Lower lobe of right lung (tissue), 2 donors: ENCODE measurements at regions not wholly inside any gene's neighbourhood (a gene's known extent, or its start where the extent isn't known, plus 50 kb on each side); places are given as distances from the start of the nearest gene placed in this dataset.

ENCODE experiments used
- ATAC-seq, 2 donors: fragments of 200-7000 bp; cut with Tn5 transposase; one replicate each; pipeline ENCODE4 v1.9.1; 2020 to 2022; ENCODE audit warnings: mild to moderate bottlenecking in 2 of 2, moderate library complexity in 2 of 2
- DNase-seq: peaks from one replicate; pipeline ENCODE4 v3.0.0-alpha.2; 2020
- H3K27ac ChIP-seq: fragments of 200-600 bp; one replicate; pipeline ENCODE4 v1.8.0; 2022
- H3K27me3 ChIP-seq: fragments of 200-600 bp; one replicate; pipeline ENCODE4 v1.8.0; 2022; ENCODE audit warnings: low read depth
- H3K36me3 ChIP-seq: fragments of 200-600 bp; one replicate; pipeline ENCODE4 v1.8.0; 2022; ENCODE audit warnings: mild to moderate bottlenecking
- H3K4me1 ChIP-seq: fragments of 200-600 bp; one replicate; pipeline ENCODE4 v1.8.0; 2022
- H3K4me3 ChIP-seq: fragments of 200-600 bp; one replicate; pipeline ENCODE4 v1.8.0; 2022; ENCODE audit warnings: mild to moderate bottlenecking
- H3K9me3 ChIP-seq: fragments of 200-600 bp; one replicate; pipeline ENCODE4 v1.8.0; 2022
- intact Hi-C: fragments of 100-400 bp; cut with DNase I; formaldehyde crosslinking; loops from one replicate; pipeline ENCODE4 v1.11.0; 2022
- TF ChIP-seq, protein P1 (sequence below): fragments of 200-600 bp; IDR thresholded peaks from one replicate; pipeline ENCODE4 v1.8.0; 2022; ENCODE audit warnings: antibody characterized with exemption, mild to moderate bottlenecking
- donor health status: DM: no; HTN: yes; CAD: no; lungs with severe emphysema.

DNA sequence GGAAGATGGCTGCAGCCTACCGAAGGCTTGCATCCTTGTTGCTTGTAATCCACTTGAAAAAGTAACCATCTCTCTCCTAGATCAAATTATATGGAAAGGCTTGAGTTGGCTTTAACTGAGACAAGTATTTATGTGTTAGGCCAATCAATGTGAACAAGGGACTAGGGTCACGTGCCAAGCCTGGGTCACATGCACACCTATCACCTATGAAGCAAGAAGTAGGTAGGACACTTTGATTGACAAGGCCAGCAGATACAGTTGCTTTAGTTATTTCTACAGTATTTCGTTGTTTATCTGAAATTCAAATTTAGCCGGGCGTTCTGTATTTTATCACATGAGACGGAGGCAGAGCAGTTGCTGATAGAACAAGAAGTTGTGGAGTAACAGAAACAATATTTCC lies 212.3 kb upstream of the OTX2 start:
- TF ChIP-seq, protein P1, sequence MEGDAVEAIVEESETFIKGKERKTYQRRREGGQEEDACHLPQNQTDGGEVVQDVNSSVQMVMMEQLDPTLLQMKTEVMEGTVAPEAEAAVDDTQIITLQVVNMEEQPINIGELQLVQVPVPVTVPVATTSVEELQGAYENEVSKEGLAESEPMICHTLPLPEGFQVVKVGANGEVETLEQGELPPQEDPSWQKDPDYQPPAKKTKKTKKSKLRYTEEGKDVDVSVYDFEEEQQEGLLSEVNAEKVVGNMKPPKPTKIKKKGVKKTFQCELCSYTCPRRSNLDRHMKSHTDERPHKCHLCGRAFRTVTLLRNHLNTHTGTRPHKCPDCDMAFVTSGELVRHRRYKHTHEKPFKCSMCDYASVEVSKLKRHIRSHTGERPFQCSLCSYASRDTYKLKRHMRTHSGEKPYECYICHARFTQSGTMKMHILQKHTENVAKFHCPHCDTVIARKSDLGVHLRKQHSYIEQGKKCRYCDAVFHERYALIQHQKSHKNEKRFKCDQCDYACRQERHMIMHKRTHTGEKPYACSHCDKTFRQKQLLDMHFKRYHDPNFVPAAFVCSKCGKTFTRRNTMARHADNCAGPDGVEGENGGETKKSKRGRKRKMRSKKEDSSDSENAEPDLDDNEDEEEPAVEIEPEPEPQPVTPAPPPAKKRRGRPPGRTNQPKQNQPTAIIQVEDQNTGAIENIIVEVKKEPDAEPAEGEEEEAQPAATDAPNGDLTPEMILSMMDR = no peak
- Histone ChIP-seq H3K4me3 (no peak overlapping the region), H3K9me3 (no peaks in the 10 kb centered on the region), H3K27me3 (no peaks in the 10 kb centered on the region), H3K27ac (no peak overlapping the region), H3K36me3 (no peaks in the 10 kb centered on the region), H3K4me1 (no peaks in the 10 kb centered on the region)
- intact Hi-C loops = no loop called here
- no peak for ATAC-seq
- no peak for DNase-seq

DNA sequence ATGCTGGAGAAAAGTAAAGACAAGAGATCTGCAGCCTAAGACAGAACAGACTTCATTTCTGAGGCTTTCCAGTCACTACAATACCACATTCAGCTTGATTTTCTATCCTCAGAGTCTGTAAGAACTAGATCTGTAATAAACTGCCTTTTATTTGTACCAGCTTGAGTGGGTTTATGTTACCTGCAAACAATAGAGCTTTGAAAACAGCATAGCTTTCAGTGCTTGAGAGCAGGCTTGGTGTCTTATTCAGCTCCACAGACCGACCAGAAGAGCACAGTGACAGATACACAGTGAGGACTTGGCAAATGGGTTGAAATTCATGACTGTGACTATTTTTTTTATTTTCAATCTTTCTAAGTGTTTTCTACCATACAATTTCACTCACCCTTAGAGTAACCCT lies 207.8 kb upstream of the OTX2 start:
- Histone ChIP-seq H3K4me1 (no peaks in the 10 kb centered on the region), H3K36me3 (no peaks in the 10 kb centered on the region), H3K27me3 (no peaks in the 10 kb centered on the region), H3K27ac (no peak overlapping the region), H3K4me3 (no peak overlapping the region), H3K9me3 (peaks cover 6% of the 10 kb centered on the region)
- ATAC-seq = no peak
- TF ChIP-seq, protein P1 = no peak
- no peak for DNase-seq
- intact Hi-C loops = no loop called here

DNA sequence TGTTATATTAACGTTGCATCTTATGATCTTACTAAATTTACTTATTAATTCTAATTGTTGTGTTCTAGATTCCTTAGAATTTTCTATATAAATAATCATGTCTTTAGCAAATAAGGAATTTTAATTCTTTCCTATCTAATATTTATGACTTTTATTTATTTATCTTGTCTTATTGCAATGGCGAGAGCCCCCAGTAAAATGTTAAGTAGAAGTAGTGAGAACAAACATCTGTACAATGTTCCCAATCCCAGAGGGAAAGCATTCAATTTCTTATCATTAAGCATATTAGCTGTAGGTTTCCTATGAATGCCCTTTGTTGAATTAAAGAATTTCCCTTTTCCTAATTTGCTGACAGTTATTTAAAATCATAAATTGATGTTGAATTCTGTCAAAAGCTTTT lies 203.7 kb upstream of the OTX2 start:
- no peak overlapping the region for H3K4me3 ChIP-seq
- no peaks in the 10 kb centered on the region for H3K4me1 ChIP-seq
- no peaks in the 10 kb centered on the region for H3K36me3 ChIP-seq
- H3K27ac ChIP-seq = no peak overlapping the region
- DNase-seq = no peak
- peaks cover 17% of the 10 kb centered on the region for H3K9me3 ChIP-seq
- TF ChIP-seq, protein P1 = no peak
- no peaks in the 10 kb centered on the region for H3K27me3 ChIP-seq
- ATAC-seq = no peak
- intact Hi-C loops = no loop called here

DNA sequence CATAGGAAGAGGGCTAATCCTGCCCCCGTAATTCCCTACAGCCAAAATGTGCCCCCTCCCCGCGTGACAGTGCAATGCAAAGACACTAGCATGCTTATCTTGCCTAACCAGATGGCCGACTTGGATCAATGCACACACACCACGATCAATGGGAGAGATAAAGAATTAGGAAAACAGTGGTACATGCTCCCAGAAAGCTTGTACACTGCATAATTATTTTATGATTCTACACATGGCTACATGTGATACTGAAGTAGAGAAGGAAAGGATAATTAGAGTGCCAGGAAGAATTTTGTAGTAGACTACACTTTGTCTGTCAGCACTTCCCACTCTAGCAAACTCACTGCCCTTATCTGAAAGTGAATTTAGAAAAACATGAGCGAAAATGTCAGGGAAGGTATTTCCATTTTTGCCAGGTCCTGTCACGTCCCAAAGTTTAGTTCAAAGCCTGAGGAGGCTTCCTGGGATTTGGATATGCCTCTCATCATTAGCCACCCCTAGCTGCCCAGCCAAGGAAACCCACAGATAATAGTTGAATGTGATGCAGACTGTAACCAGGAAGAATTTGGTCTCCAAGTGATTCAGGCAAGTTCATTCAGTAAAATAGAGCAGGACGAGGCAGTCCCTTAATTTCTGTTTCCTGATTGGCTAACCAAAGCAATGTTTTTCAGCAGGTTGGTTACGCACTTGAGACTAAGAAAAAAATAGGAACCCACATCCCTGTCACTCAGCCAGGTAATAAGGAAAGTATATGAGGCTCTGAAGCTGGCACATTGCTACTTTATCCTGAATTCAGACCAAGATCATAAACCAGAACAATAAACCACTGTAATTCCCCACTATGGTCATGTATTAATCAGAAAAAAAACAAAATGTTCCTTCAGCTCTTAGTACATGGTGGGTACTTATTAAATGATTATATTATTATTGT lies 199.6 kb upstream of the OTX2 start:
- Histone ChIP-seq H3K27me3 (no peaks in the 10 kb centered on the region), H3K27ac (no peak overlapping the region)

DNA sequence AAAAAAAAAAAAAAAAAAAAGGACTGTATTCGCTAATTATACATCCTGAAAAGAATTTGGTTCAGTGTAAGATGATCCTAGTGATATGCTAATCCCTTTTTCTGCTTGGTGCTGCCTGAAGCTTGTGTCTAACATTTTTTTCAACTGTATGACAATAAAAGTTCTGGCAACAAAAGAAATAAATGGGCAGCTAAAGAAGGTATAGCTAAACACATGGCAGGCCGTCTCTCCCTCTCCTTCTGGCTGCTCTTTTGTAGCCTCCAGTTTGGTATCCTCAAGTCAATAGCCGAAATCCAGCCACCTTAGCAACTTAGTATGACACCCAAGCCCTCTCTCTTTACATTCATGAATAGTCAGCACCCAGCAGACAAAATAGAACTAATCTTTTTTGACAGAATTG lies 198.3 kb upstream of the OTX2 start:
- no peaks in the 10 kb centered on the region for H3K4me1 ChIP-seq
- no peak for ATAC-seq
- DNase-seq = no peak
- no peaks in the 10 kb centered on the region for H3K27me3 ChIP-seq
- TF ChIP-seq, protein P1 = no peak
- no peaks in the 10 kb centered on the region for H3K36me3 ChIP-seq
- intact Hi-C loops = no loop called here
- peaks cover 12% of the 10 kb centered on the region for H3K9me3 ChIP-seq
- H3K27ac ChIP-seq = no peak overlapping the region
- no peak overlapping the region for H3K4me3 ChIP-seq

More for the DNA sequence above, 199.6 kb upstream of the OTX2 start:
- Histone ChIP-seq H3K9me3 (peaks cover 17% of the 10 kb centered on the region), H3K36me3 (no peaks in the 10 kb centered on the region), H3K4me1 (no peaks in the 10 kb centered on the region), H3K4me3 (no peak overlapping the region)
- intact Hi-C loops = no loop called here
- TF ChIP-seq, protein P1 = no peak
- ATAC-seq (no peak), DNase-seq (no peak)
